Activated CD4-positive, alpha-beta T cell treated with anti-CD3 and anti-CD28 coated beads, Interleukin-2, amount 50 U/mL, for 4 hours (primary cell): ENCODE measurements at regions not wholly inside any gene's neighbourhood (a gene's known extent, or its start where the extent isn't known, plus 50 kb on each side); places are given as distances from the start of the nearest gene placed in this dataset.

Experiments used
- DNase-seq, 2 experiments: peaks; one replicate each; pipeline ENCODE4 v3.0.0-alpha.2; 2020

GRCh38 chr3:94904156-94904674 is 841.4 kb downstream of the NSUN3 start:
- no peak for DNase-seq

GRCh38 chr3:94909726-94910125 is 846.9 kb downstream of the NSUN3 start:
- no peak for DNase-seq

GRCh38 chr3:94912656-94913055 is 849.8 kb downstream of the NSUN3 start:
- no peak for DNase-seq

- DNase-seq = no peak
Observed at GRCh38 chr3:94927175-94927574, 864.3 kb downstream of the NSUN3 start.

- DNase-seq = no peak
Observed at GRCh38 chr3:94928921-94929320, 866.1 kb downstream of the NSUN3 start.

GRCh38 chr3:94935738-94936580 is 873.1 kb downstream of the NSUN3 start:
- no peak for DNase-seq

GRCh38 chr3:94937980-94938379 is 875.1 kb downstream of the NSUN3 start:
- no peak for DNase-seq

- DNase-seq = no peak
Observed at GRCh38 chr3:94946683-94947082, 883.8 kb downstream of the NSUN3 start.

GRCh38 chr3:94961423-94962100 is 898.7 kb downstream of the NSUN3 start:
- DNase-seq = no peak

GRCh38 chr3:94965867-94966475 is 903.1 kb downstream of the NSUN3 start:
- no peak for DNase-seq

- DNase-seq = no peak
Observed at GRCh38 chr3:94967196-94967595, 904.3 kb downstream of the NSUN3 start.

- no peak for DNase-seq
Observed at GRCh38 chr3:94968519-94968918, 905.7 kb downstream of the NSUN3 start.

- no peak for DNase-seq
Observed at GRCh38 chr3:94972066-94972465, 909.2 kb downstream of the NSUN3 start.

- DNase-seq = no peak
Observed at GRCh38 chr3:94978084-94978483, 915.2 kb downstream of the NSUN3 start.

- no peak for DNase-seq
Observed at GRCh38 chr3:94985778-94986177, 922.9 kb downstream of the NSUN3 start.

GRCh38 chr3:94990952-94991705 is 928.3 kb downstream of the NSUN3 start:
- DNase-seq = no peak

GRCh38 chr3:94996743-94997142 is 933.9 kb downstream of the NSUN3 start:
- DNase-seq = no peak

- no peak for DNase-seq
Observed at GRCh38 chr3:95002438-95003046, 939.7 kb downstream of the NSUN3 start.

GRCh38 chr3:95028688-95029087 is 965.8 kb downstream of the NSUN3 start:
- DNase-seq = no peak

- DNase-seq = no peak
Observed at GRCh38 chr3:95029644-95030043, 966.8 kb downstream of the NSUN3 start.

GRCh38 chr3:95036526-95037021 is 973.7 kb downstream of the NSUN3 start:
- DNase-seq = no peak

- no peak for DNase-seq
Observed at GRCh38 chr3:95037097-95037496, 974.2 kb downstream of the NSUN3 start.
